ENCODE measurements at regions not wholly inside any gene's neighbourhood (a gene's known extent, or its start where the extent isn't known, plus 50 kb on each side); places are given as distances from the start of the nearest gene placed in this dataset.

DNA sequence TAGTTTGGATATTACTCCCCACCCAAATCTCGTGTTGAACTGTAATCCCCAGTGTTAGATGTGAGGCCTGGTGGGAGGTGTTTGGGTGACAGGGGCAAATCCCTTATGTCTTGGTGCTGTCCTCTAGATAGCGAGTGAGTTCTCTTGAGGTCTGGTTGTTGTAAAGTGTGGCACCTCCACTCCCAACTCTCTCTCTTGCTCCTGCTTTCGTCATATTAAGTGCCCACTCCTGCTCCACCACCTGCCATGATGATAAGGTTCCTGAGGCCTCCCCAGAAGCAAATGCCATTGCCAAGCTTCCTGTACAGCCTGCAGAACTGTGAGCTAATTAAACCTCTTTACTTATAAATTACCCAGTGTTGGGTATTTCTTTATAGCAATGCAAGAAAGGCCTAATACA lies 944.3 kb downstream of the ADGRL3 start:
- DNase-seq, result no peak
- Histone ChIP-seq H3K27ac (no peak overlapping the region), H3K36me3 (no peaks in the 10 kb centered on the region), H3K9me3 (no peaks in the 10 kb centered on the region), H3K4me3 (no peak overlapping the region), H3K27me3 (no peaks in the 10 kb centered on the region), H3K4me1 (no peaks in the 10 kb centered on the region)
- TF ChIP-seq POLR2A (IDR thresholded peaks at IDR 0.05), result no peak
- TF ChIP-seq, protein P1, sequence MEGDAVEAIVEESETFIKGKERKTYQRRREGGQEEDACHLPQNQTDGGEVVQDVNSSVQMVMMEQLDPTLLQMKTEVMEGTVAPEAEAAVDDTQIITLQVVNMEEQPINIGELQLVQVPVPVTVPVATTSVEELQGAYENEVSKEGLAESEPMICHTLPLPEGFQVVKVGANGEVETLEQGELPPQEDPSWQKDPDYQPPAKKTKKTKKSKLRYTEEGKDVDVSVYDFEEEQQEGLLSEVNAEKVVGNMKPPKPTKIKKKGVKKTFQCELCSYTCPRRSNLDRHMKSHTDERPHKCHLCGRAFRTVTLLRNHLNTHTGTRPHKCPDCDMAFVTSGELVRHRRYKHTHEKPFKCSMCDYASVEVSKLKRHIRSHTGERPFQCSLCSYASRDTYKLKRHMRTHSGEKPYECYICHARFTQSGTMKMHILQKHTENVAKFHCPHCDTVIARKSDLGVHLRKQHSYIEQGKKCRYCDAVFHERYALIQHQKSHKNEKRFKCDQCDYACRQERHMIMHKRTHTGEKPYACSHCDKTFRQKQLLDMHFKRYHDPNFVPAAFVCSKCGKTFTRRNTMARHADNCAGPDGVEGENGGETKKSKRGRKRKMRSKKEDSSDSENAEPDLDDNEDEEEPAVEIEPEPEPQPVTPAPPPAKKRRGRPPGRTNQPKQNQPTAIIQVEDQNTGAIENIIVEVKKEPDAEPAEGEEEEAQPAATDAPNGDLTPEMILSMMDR (IDR thresholded peaks at IDR 0.05), result no peak
- intact Hi-C loops (cut with DNase I), result no loop called here
- 75 to 90% methylated on average over 3 of the region's 3 CpGs for WGBS, 2 donors

DNA sequence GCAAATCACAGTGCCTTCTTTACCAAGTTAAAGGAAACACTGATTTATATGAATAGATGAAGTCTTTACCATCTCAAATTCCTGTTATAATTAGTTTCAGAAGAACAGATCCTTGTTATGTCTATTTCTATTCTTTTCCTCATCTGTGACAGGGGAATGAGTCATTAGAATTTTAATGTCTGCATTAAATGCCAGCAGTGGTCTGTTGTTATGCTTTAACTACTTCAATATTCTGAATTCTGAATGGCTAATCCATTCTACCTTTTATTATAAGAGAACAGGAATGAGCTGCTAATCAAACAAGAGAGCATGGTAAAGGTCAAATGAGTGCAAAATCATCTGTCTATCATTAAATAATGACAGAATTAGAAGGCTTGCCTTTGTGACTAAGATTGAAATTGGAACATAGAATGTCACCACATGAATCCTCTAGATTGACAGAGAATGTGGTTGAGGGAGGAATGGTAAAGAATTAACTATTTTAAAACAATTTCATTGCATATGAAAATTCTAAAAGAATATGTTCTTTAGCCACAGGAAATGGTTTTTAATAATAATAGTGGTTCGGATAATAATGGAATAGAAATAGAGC lies 935.5 kb downstream of the ADGRL3 start:
- DNase-seq, result no peak
- H3K4me1 ChIP-seq, result no peaks in the 10 kb centered on the region
- no peaks in the 10 kb centered on the region for H3K27me3 ChIP-seq
- no peaks in the 10 kb centered on the region for H3K36me3 ChIP-seq
- no peak overlapping the region for H3K4me3 ChIP-seq
- WGBS, 2 donors, result 76 to 81% methylated on average over 1 of the region's 1 CpG
- intact Hi-C loops (cut with DNase I), result no loop called here
- H3K9me3 ChIP-seq, result no peaks in the 10 kb centered on the region
- no peak overlapping the region for H3K27ac ChIP-seq
- TF ChIP-seq POLR2A (IDR thresholded peaks at IDR 0.05), result no peak
- TF ChIP-seq, protein P1 (IDR thresholded peaks at IDR 0.05), result no peak

DNA sequence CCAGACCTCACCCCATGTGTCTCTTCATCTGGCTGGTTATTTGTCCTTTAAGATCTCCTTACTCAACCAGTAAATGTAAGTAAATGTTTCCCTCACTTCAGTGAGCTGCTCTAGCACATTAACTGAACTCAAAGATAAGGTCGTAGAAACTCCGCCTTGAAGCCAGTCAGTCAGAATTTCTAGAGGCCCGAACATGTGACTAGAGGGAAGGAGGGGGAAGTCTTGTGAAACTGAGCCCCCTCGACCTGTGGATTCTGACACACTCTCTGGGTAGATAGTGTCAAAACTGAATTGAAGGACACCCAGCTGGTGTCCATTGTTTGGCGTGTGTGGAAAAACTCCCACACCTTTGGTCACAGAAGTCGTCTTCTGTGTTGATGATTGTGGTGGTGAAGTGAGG lies 933.9 kb downstream of the ADGRL3 start:
- DNase-seq, result no peak
- H3K9me3 ChIP-seq, result no peaks in the 10 kb centered on the region
- H3K27me3 ChIP-seq, result no peaks in the 10 kb centered on the region
- no peak overlapping the region for H3K4me3 ChIP-seq
- TF ChIP-seq, protein P1 (IDR thresholded peaks at IDR 0.05), result no peak
- TF ChIP-seq POLR2A (IDR thresholded peaks at IDR 0.05), result no peak
- no peaks in the 10 kb centered on the region for H3K4me1 ChIP-seq
- H3K27ac ChIP-seq, result no peak overlapping the region
- intact Hi-C loops (cut with DNase I), result no loop called here
- H3K36me3 ChIP-seq, result no peaks in the 10 kb centered on the region
- WGBS, 2 donors, result 69 to 80% methylated on average over 6 of the region's 6 CpGs

DNA sequence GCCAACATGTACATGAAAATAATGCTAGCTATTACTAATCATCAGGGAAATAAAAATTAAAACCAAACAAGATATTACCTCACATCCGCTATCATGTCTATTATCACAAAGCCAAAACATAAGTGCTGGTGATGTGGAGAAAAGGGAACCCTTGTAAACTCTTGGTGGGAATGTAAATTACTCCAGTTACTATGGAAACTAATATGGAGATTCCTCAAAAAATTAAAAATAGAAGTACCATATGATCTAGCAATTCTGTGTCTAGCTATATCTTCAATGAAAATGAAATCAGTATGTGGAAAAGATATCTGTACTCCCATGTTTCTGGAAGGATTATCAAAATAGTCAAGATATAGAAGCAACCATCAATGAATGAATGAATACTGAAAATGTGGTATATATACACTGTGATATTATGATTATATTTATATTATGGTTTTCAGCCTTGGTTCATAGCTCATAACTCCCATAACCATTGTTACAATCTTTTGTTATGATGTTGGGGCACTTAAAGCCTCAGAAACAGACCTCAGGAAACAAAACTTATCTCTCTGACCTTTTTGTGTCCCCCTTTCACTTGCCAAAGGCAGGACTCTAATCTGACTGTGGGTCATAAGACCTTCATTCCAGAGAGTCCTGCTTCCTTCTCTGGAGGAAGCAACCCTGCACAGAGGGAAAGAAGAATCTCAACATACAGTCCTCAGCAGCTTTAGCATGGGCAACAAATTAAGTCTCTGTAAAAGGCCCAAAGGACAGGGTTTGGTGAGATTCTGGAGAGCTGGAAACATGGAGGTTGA lies 933.2 kb downstream of the ADGRL3 start:
- H3K4me3 ChIP-seq, result no peak overlapping the region
- 93 to 94% methylated on average over 1 of the region's 1 CpG for WGBS, 2 donors
- intact Hi-C loops (cut with DNase I), result no loop called here

DNA sequence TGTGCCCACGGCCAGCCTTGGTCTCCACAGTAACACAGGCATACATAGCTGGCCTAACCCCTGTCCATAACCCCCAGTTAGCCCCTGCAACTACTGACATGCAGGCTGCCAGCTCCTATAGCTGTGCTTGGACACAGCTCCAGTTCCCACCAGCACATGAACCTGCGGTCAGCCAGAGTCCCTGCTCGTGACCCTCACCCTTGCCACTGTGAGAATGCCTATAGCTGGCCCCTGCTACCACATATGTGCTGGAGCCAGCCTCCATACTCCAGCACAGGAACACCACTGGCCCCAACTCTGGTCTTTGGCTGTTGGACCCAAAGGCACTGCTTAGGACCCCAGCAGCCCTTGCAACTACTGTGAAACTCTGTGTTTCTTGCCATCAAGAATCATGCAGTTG lies 930.9 kb downstream of the ADGRL3 start:
- Histone ChIP-seq H3K9me3 (no peaks in the 10 kb centered on the region), H3K36me3 (no peaks in the 10 kb centered on the region), H3K27ac (no peak overlapping the region), H3K27me3 (no peaks in the 10 kb centered on the region), H3K4me3 (no peak overlapping the region), H3K4me1 (no peaks in the 10 kb centered on the region)
- intact Hi-C loops (cut with DNase I), result no loop called here
- TF ChIP-seq, protein P1 (IDR thresholded peaks at IDR 0.05), result no peak
- no peak for TF ChIP-seq POLR2A (IDR thresholded peaks at IDR 0.05)
- DNase-seq, result no peak
- WGBS, 2 donors, result 76 to 100% methylated on average over 1 to 3 of the region's 3 CpGs

More for the DNA sequence above, 933.2 kb downstream of the ADGRL3 start:
- H3K36me3 ChIP-seq, result no peaks in the 10 kb centered on the region
- no peaks in the 10 kb centered on the region for H3K4me1 ChIP-seq
- no peaks in the 10 kb centered on the region for H3K27me3 ChIP-seq
- TF ChIP-seq, protein P1 (IDR thresholded peaks at IDR 0.05), result no peak
- no peak for TF ChIP-seq POLR2A (IDR thresholded peaks at IDR 0.05)
- no peak for DNase-seq
- no peaks in the 10 kb centered on the region for H3K9me3 ChIP-seq
- no peak overlapping the region for H3K27ac ChIP-seq

Measured in esophagus squamous epithelium (tissue), 5 donors.